Bone marrow (tissue), 2 donors: ENCODE measurements at regions not wholly inside any gene's neighbourhood (a gene's known extent, or its start where the extent isn't known, plus 50 kb on each side); places are given as distances from the start of the nearest gene placed in this dataset.

Experiments used
- DNase-seq, 2 donors: peaks; one replicate each; lab custom pipeline; 2025; lab: John Stamatoyannopoulos, UW

DNA sequence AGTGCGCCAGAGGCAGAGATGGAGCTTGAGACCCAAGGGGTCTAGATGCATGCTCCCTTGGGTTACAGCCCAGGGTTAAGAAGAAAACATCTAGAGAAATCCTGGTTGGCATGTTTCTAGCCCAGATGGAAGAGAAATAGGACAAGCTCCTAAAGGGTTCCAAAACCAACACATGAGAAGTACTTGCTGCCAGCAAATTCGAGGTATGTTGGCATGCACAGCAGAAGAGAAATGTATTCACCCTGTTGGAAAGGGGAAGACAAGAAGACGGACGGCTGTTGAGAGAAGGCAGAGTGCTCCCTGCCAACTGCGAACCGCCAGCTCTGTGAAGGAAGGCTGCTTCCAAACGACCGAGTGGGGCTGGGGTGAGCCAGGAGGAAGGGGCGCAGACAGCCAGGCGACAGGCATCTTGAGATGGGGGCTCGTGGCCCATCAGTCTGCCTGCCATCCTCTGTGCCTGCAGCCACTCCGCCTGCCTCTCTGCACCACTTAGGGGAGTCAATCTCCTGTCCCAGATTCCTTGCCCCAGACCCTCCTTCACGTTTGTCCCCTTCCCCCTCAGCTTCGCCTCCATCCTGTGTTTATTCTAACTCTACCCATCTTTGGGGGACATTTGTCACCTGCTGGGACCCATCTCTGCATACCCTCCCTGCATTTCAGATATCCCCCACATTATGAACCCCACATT lies 249.2 kb downstream of the CDC5L start:
- no peak for DNase-seq

- DNase-seq, result no peak
Observed at GRCh38 chr6:44641344-44642031, 254.0 kb downstream of the CDC5L start.

GRCh38 chr6:44642349-44642748 lies 254.8 kb downstream of the CDC5L start:
- no peak for DNase-seq

DNA sequence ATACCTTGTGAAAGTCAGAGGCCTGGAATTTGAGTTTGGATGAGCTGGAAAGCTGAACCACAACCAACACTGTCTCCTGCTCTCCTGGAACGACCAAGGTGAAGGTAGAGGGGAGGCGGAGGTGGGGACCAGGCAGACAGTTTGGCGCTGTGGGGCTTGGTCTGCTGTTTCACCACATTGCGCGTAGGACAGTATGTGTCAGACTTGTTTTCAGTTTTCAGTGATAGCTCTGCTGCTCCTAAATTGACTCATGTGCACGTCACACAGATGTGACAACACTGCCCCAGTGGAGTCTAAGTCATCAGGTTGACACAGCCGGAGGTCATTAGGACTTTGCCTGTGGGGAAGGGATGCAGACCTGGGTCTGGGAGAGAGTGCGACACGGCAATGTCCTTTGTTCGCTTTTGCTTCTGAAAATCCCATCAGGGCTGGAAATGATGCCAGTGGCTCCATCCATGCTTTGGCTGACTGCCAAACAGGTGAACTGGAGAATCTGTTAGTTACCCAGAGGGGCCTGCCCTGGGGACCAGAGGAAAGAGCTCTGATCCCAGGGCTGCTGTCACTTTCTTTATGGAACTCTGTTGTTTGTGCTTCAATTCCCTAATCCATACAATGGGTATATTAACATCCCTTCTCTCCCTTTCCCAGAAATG lies 255.5 kb downstream of the CDC5L start:
- no peak for DNase-seq

GRCh38 chr6:44645276-44645675 lies 257.8 kb downstream of the CDC5L start:
- no peak for DNase-seq

DNA sequence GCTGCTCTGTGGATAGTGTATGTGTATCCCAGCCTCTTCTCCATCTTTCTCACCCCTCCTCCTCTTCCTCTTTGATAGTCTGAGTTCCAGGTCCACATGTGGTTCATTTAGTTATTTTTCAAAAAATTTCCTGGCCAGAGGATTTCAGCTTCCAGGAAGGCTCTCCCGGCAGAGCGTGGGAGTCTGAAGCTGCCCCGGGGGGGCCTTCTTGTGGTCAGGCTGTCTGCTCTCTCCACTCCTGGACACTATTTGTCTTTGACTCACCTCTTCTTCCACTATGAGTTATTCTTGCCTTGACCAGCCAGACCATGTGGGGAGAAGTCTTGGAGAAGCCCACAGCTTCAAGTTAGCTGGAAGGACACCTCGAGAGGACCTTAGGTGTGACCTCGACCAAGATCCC lies 258.8 kb downstream of the CDC5L start:
- DNase-seq, result no peak

GRCh38 chr6:44649365-44650025 lies 262.0 kb downstream of the CDC5L start:
- no peak for DNase-seq

DNA sequence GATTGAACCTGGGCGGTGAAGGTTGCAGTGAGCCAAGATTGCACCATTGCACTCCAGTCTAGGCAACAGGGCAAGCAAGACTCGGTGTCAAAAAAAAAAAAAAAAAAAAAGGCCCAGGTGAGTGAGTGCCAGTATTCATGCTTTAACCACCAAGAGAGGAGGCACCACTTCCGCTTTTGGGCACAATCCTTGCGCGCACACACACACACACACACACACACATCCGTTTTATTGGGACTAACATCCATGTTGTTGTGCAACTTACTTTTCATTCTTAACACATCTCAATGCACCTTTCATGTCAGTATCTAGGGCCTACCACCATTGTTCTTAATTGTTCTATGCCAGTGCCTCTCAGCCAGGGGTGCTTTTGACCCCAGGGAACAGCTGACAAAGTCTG lies 263.0 kb downstream of the CDC5L start:
- DNase-seq, result no peak

GRCh38 chr6:44650947-44651346 lies 263.4 kb downstream of the CDC5L start:
- DNase-seq, result no peak

- no peak for DNase-seq
Observed at GRCh38 chr6:44651604-44652003, 264.1 kb downstream of the CDC5L start.

GRCh38 chr6:44652547-44652946 lies 265.0 kb downstream of the CDC5L start:
- DNase-seq, result no peak

DNA sequence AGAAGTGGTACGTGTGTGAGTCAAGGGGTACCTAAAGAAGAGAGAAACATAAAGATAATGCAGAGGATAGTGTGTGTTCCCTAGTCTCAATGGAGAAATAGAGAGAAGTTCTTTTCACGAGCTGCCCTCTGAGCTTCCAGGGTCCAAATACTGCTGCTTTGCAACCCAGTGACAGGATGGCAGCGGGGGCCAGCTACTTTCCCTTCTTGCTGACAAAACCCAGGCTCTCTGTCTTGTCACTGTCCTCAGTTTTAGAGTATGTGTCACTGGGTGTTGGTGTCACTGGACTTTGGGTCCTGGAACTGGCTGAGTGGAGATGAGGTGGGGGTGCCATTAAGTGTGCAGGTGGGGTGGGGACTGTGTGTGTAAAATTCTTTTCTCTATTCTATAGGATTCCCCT lies 265.6 kb downstream of the CDC5L start:
- no peak for DNase-seq

DNA sequence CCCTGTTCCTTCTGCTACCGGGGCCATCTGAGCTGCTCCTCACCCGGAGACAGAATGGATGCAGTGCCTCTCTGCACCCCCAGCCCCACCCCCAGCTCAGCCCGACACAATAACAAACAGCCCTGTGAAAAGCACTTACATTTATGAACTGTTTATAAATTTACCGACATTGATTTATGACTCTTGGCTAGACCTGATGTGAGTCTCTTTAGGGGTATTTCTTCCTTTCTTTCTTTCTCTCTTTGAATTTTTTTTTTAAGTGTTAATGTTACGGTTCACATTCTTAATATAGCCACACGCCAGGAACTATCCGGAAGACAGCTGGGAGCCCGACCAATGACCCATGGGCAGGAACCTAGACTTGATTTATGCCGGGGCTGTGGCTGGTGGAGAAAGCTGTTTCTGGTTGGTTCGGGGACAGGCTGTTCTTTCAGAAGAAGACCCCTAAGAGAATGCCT lies 266.3 kb downstream of the CDC5L start:
- DNase-seq, result peak in 1 of 2 donors; percentile 2

DNA sequence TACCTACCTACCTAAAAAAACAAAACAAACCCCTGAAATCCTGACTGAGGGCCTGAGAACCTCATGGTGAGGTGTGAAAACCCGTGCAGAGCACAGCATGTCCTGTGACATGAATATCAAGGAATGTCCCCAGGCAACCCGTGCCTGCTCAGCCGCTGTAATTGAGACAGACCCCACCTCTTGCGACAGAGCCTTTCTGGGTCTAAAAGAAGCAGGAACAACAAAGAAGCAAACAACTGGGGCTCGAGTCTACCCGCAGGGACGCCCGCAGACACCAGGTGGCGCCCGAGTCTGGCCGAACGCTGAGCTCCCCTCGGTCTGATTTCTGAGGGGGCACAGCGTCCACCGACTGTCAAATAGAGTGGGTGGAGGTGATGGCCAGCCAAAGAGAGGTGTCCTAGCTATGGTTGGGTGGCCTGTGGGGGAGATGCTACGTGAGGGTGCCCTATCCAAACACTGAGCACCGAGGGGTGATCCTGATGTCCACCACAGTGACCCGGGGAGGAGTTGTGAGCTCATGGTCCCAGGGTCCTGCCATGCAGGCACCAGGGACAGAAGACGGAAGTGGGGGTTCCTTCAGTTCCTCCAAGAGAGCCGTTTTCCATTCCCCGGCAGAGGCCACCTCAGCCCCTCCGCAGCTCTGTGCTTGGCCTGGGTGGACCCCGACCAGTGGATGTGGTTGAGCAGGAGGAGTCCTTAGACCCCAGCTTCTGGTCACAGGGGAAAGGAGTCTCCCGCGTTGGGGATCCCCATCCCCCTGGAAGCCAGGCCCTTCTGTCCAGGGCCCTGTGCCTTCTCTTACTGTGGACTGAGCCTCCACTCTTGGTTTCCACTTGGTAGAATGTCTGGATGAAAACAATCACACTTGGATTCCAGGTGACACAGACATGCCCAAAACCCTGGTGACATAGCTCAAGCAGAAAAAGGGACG lies 268.2 kb downstream of the CDC5L start:
- peak; percentile 50 to 67 for DNase-seq

DNA sequence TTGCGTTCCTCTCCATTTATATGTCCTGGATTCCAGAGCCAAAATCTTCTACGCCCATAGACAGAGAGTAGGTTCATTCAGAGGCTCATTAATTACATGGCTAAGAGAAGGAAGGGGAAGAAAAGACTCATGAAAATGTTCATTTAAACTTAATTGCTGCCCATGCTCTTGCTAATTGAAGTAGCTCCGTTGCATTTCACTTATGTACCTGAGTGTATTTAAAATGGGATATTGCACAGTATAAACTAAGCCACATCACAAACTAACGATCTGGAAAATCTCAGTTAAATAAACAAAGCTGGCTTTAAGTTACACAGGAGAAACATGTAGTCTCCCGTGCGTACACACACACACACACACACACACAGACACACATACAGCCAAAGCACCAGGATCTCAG lies 269.2 kb downstream of the CDC5L start:
- no peak for DNase-seq

DNA sequence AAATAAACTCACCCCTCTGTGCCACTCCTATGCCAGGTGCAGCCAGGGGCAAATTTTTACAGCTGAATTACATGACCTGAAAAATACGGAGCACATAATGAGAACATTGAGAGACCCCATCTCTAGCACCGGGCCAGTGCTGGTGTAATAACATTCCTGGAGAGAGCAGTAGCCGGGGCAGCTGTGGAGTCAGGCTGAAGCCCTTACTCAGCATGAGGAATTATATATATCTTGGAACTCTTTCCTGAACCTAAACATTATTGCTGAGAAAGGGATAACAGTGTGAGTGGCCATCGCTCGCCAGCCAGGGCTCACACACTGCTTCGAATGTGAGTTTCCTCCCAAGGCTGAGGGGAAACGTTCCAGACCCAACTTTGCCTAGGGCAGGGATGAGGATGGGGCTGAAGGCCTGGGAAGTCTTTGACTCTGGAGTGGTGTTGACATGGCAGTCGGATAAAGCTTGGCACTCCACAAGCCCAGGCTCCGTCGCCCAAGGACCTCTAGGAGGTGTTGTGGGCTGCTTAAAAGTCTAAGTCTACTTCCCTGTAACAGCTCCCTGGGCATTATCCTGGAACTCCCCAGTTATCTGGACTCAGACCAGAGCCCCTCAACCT lies 269.8 kb downstream of the CDC5L start:
- no peak for DNase-seq

DNA sequence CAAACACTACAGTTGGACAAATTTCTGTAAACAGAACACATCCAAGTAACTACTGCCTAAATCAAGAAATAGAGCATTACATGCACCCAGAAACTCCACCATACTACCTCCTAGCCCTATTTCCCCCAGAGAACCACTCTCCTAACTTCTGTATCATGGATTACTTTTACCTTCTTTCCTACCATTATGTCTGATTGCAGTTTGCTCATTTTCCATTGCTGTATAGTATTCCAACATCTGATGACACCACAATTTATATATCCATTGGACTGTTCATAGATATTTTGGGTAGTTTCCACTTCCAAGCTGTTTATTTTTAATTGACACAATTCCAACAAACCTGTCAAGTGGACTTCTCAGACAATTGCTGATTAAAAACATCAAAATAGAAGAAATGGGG lies 271.1 kb downstream of the CDC5L start:
- DNase-seq, result no peak

- DNase-seq, result no peak
Observed at GRCh38 chr6:44659726-44660125, 272.2 kb downstream of the CDC5L start.

- DNase-seq, result no peak
Observed at GRCh38 chr6:44660561-44661220, 273.2 kb downstream of the CDC5L start.

GRCh38 chr6:44661221-44662008 lies 273.9 kb downstream of the CDC5L start:
- no peak for DNase-seq
